GM21529 (cell line): ENCODE measurements at regions not wholly inside any gene's neighbourhood (a gene's known extent, or its start where the extent isn't known, plus 50 kb on each side); places are given as distances from the start of the nearest gene placed in this dataset.

Experiments
- ATAC-seq: cut with Tn5 transposase; IDR thresholded peaks from one replicate; pipeline ENCODE4 v1.9.1; 2021; ENCODE audit not compliant: unreplicated experiment

DNA sequence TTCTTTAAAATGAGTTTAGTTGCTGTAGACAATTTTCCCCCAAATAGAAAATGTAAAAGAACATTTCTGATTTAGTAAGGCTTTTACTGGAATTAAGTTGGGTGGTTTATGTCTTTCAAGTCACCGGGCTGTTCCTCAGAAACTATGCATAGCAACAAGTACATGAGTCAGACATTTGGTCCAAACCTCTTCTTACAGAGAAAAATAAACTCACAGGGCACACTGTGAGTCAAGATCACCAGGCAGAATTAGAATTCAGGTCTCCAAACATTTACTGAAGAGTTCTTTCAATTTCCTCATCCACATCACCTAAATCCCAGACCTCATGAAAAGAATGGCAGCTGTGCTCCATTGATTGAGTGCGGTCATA lies 476.1 kb upstream of the SOX5 start:
- no peak for ATAC-seq

DNA sequence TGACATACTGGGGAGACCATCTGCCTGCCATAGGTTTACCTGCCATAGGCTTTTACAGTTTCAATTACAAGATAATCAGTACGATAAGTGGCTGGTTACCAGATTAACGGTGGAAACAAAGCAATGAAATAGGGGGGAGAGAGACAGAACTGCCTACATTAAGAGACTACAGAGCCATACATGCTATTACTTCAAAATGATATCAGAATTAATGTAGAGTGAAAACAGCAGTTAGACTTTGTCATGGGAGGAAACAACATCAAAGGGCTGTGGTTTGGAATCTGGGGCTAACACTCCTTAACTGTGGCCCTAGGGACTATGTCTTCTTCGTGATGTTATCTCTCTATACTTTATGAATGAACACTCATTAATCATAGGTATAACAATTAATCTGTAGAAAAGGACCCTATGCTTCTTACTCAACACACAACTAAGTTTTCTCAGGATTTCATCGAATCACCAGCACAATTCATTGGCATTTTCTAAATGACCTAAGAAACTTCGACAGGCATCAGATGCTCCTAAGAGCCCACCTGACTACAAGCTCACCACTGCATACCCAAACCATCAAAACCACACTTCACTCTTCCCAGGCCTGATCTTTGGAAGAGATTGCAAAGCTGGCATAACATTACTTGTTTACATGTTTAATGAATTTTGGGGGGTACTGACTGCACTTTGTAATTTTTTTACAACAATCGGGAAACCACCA lies 475.6 kb upstream of the SOX5 start:
- no peak for ATAC-seq

DNA sequence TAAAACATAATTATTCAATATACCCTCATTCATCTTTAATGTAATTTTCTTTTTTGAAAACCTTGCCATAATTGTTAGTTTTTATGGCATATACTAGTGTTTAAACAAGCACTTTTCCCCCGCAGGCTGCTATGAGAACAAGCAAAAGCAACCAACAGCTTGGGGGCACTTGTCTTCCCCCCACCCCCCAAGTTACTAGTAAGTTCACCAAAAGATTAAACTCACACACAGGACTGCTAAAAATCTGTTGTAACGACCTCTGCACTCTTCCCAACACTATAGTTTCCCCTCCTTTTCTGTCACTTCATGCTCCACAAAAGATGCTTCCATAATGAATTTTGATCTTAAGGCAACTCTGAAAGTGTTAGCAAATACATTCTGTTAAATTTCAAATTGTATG lies 474.9 kb upstream of the SOX5 start:
- ATAC-seq, result no peak

DNA sequence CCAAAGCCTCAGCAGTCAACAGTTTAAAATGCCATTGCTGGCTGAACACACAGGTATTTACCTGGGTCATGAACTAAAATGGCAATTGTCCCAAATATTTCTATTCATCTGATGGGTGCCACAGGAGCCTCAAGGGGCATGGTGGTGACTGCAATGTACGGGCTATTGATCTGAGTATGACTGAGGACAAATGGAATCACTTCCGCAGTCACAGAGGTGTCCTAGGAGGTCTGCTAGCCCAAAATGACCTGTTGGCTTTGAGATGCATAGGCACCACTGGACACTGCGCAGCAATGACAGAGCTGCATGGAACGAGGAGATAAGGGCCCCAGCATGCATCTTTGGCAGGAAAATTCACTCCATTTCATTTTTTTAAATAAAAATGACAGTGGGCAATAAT lies 474.1 kb upstream of the SOX5 start:
- no peak for ATAC-seq

DNA sequence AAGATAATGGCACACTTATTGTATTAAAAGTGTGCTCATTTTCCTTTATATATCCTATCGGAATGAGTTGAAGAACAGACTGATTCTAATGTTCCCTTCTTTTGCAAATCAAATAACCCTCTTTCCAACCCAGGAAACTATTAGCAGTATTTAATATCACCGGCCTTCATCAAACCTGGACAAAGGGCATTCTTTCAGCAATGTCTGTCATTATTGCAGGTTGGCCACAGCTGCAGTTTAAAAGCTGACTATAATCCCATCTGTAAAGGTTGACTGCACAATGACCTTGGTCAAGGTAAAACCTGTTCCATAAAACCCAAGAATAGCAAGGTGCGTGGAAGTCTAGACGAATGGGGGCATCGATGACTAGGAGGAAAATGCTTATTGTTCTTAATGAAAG lies 472.3 kb upstream of the SOX5 start:
- ATAC-seq, result no peak

DNA sequence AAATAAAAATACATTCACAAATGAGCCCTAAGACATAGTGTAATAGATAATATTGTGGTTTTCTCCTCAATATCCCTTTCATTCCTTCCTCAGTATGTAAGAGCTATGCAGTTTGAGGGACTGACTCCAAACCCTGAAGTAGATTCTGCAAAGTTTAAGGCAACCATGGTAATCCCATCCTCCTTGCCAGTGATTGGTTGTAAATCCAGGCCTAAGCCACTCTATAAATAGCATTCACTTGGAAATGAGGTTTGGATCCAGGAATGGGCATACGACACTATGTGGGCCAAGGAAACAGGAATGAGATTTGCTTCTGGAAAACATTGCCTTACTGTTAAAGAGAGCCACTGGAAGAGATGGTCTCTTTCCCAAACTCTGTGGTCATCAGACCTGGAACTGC lies 468.7 kb upstream of the SOX5 start:
- ATAC-seq, result no peak

DNA sequence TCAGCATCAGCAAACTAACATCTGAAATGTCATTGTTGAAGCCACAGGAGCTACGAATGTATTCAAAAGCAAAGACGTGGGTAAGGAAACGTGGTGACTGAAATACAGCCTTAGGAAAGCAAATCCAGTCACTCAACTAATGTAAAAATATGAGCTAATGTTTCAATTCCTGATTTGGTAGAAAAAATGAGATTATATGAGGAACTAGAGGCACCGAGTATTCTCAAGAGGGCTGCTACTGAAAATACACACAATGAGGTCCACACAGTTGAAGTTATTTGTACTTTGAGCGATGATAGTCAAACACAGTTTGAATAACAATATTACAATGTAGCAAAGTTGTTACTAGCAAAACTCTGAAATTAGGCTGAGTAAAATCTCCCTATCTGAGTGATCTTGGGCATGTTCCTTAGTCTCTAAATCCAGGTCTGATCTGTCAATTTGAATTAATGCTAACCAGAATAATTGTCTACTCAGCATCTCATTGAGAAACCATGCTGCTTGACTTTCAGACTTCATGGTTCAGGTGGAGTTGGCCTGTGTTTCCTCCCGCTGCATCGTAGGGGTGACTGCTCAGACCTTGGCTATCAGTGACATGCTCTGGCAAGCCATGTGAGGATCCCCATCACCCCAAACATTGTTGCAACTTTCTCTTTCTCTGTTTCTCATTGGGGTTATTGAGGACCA lies 467.1 kb upstream of the SOX5 start:
- ATAC-seq, result no peak

DNA sequence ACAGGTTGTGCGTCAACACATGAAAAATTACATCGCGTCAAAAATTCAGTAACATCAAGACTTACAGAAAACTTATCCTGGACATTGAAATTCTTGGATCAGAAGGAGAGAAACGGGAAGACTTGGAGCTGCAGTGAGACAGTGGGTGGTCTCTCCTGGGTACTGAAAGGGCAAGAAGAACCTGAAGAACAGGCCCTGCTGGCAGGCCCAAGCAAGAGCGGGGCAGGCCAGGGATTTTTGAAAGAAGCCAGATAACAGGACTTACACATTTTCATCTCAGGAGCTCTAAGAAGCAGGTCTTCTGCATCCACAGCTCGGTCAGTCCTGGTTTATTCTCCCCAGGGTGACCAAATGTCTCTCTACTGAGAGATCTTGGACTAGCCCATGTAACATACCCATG lies 466.5 kb upstream of the SOX5 start:
- no peak for ATAC-seq

DNA sequence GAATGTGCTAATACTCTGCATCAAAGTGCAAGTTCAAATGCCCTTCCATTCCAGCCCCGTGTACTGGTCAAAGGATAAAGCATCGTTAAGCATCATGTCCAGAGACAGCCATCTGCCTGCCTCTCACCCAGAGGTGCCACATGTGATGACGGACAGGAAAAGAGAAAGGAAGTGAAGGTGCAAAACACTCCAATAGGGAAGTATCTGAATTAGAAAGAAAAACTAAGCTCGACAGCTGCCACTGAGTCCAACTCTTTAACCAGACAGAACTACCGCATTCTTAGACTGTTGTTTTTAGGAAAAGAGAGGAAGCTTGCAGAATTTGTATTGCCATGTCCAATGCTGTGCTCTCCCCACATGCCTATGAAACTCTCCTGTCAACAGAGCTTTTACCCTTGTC lies 465.0 kb upstream of the SOX5 start:
- ATAC-seq, result no peak

DNA sequence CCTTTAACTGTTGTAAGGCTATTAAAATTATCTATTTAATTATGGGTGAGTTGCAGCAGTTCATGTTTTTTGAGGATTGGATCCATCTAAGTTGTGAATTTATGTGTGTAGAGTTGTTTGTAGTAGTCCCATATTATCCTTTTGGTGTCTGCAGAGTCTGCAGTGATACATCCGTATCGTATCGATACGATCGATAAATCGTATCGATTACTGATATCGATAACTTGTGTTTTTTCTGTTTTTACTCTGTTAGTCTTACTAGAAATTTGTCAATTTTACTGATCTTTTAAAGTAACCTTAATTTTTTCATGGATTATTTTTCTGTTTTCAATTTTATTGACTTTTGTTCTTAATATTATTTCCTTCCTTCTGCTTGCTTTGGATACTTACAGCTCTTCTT lies 462.5 kb upstream of the SOX5 start:
- no peak for ATAC-seq

DNA sequence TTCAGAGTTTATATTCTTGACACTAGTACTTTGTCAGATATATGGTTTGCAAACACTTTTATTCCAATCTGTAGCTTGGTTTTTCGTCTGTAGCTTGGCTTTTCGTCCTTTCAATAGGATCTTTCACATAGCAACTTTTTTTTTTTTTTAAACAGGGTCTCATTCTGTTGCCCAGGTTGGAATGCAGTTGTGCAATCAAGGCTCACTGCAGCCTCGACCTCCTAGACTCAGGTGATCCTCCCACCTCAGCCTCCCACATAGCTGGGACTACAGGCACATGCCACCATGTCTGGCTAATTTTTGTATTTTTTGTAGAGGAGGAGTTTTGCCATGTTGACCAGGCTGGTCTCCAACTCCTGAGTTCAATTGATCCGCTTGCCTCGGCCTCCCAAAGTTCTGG lies 460.4 kb upstream of the SOX5 start:
- ATAC-seq, result no peak

DNA sequence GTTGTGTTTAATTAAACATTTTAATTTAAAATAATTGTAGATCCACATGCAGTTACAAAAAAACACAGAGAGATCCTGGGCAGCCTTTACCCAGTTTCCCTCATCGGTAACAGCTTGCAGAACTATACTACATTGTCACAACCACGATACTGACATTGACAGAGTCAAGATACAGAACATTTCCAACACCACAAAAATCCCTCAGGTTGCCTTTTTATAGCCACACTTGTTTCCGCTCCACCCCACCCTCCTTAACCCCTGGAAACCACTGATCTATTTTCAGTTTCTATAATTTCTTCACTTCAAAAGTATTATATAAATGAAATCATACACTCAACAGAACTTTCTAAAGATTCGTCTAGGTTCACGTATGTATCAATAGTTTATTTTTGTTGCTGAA lies 458.8 kb upstream of the SOX5 start:
- ATAC-seq, result no peak

DNA sequence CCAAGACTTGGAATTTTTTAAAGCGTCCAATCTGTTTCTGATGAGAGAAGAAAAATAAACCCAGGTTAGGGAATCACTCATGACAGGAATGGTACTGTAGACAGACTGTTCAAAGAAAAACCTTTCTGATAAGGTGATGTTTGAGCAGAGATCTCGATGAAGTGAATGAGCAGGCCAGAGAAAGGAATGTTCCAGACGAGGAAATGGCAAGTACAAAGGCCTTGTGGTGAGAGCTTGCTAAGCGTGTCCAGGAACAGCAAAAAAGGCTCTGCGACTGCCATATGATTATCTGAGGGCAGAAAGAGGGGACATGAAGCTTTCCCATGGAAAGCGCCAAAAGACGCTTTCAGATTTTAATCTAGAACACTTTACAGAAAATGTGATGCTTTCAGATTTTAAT lies 458.4 kb upstream of the SOX5 start:
- ATAC-seq, result no peak

DNA sequence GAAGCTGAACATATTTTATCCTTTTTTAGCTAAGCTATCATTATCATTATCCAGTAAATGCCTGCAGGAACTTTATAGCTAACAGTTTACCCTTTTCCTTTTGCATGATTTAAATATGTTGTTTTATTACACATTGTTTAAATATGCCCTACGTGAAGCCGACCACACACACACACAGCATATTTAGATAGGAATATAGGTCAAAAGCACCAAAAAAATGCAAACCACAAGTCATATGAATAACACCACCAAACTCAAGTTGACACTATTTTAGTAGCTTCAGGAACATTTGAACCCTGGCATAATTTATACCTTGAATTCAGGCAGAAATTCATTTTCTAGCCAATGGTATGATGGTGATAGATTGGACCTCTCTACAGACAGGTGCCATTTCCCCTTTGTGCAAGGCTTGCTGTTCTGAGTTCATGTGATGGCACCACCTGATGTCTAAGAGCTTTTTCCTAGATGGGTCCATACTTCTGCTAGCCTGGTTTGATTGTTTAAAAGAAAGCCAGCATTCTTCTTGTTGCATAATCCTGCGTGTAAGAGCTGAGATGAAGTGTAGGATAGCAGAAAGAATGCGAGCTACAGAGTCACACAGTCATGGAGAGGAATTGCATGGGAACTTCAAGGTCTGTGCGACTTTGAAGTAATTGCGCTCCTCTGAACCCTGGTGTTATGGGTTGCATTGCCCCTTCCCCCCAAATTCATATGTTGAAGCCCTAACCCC lies 454.8 kb upstream of the SOX5 start:
- no peak for ATAC-seq

DNA sequence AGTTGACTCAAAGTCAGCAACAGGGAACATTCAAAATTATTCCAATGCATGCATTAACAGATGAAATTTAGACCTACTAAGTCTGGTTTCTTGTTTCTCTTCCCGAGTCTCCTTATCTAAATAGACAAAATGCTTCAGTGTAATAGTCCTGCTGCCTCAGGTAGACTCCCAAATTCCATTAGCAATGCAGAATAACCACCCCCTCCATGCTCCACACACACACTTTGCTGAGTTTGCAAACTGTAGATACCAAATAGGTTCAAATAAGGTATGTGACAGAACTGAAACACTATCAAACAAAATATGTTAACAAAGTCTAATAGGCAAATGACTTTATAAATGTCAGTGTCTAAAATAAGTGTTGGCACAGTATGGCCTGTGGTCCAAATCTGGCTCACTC lies 451.1 kb upstream of the SOX5 start:
- ATAC-seq, result no peak

DNA sequence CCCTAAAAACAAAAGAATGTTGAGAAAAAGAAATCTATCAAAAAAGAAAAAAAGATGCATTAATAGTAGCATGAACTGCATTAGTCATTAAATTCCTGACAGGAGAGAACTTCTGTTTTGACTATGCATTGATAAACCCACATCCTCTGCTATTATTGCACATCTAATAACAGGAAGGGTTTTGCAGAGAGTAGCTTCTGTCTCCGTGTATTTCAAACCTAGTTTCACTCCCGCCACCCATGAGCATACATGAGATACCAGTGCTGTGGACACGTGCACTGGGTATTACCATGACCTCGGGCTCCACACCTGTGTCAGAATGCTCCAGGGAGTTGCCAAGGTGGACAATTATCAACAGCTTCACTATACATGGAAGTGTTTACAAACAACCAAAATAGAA lies 449.1 kb upstream of the SOX5 start:
- ATAC-seq, result peak; percentile 85

DNA sequence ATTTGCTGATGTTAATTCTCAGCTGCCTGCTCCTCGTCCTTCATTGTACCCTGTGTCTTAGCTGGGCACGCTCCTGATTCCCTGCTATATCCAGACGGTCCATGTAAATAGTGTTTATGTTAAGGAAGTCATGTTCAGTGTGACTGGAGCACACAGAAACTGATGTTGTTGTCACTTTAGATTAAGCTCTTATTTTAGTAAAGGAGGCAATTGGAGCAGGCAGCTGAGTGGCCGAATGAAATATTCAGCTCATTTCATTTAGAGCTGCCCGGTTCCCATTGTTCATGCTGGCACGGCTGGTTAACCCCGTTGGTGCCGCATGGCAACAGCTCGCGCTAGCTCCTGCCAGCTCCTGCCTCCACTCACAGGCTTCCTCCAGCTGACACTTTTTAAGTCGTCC lies 446.8 kb upstream of the SOX5 start:
- ATAC-seq, result no peak

DNA sequence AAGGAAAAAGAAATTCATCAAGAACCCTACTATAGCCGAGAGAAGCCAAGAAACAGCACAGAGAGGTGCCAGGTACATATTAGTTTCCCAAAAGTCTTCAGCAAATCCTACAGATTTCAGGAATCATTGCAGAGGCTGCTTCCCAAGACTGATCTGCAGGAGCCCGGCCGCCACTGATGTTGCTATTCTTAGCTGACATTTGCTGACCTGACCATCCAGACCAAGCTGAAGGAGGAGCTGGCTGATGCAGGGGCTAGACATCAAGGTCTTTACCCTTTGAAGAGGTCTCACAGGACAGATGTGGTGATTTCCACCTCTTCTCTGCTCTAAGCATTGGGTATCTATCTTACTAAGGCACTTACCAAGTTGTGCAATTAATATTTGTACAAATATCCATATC lies 444.8 kb upstream of the SOX5 start:
- ATAC-seq, result no peak

DNA sequence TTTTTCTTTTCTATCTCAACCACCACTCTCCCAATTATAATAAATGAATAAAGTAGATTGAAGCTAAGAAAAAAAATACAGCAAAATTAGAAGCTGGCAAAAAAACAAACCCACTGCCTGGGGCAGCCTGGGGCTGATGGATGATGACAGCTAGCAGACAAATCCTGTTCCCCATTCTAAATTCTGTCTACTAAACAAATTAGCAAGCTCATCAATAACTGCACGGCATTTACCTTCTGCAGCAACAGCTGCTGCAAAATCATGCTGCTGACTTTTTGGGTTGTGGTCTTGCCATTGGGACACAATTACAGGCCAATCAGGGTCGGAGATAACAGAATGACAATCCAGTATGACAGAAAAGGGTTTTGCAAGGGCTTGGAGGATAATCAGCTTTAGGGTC lies 443.6 kb upstream of the SOX5 start:
- no peak for ATAC-seq

DNA sequence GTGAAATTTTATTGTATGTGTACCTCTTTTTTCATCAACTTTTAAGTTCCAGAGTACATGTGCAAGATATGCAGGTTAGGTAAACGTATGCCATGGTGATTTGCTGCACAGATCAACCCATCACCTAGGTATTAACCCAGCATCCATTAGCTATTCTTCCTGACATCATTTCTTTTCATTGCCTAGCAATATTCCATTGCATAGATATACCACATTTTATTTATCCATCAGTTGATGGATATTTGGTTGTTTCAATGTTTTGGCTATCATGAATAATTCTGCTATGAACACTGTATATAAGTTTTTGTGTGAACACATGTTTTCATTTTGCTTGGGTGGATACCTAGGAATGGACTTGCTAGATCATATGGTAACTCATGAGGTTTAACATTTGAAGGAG lies 439.9 kb upstream of the SOX5 start:
- no peak for ATAC-seq

DNA sequence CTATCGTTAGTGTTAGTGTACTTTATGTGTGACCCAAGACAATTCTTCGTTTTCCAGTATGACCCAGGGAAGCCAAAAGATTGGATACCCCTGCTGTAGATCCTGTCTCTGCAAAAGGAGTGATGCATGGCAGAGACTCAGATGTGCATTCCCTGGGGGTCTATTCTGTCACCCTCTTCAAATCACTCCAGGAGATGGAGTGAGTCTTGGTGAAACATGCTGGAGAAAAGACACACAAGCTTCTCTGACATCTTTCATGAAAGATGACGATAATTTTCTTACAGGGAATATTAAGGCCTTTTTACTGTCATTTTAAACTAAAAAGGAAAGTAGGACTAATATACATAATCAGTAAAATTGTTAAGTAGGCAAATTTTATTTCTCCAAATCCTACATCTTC lies 437.9 kb upstream of the SOX5 start:
- ATAC-seq, result no peak

DNA sequence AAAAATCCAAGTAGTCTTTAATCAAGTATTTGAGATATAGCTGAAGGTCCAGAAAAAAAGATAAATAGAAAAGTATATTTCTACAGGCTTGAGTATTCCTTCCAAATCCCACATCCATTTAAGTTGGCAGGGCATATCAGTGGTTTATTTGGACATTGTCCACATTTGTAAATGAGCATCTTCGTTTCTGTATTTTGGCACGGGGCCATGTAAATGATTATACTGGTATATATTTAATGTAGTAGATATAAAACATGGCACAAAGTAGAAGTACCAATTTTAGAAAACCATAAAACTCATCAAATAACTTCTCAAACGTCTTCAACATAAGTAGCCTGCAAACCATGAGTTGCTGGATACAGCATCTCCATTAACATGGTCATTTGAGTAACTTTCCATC lies 437.4 kb upstream of the SOX5 start:
- ATAC-seq, result no peak
